Parathyroid adenoma (tissue), 2 donors: ENCODE measurements at regions not wholly inside any gene's neighbourhood (a gene's known extent, or its start where the extent isn't known, plus 50 kb on each side); places are given as distances from the start of the nearest gene placed in this dataset.

Source experiments
- H2AFZ ChIP-seq: fragments of 300-600 bp; sonication (generic); one replicate; pipeline ENCODE4 v1.7.0; 2017; ENCODE audit warnings: antibody characterized with exemption, mild to moderate bottlenecking
- H3K27ac ChIP-seq: fragments of 300-600 bp; sonication (generic); one replicate; pipeline ENCODE4 v1.7.0; 2017
- H3K27me3 ChIP-seq: fragments of 300-600 bp; sonication (generic); one replicate; pipeline ENCODE4 v1.7.0; 2017; ENCODE audit warnings: low read length; ENCODE audit not compliant: control insufficient read depth, insufficient read depth
- H3K36me3 ChIP-seq: fragments of 300-600 bp; sonication (generic); one replicate; pipeline ENCODE4 v1.7.0; 2017; ENCODE audit warnings: low read length; ENCODE audit not compliant: control insufficient read depth, insufficient read depth
- H3K4me1 ChIP-seq: fragments of 300-600 bp; sonication (generic); one replicate; pipeline ENCODE4 v1.7.0; 2017; ENCODE audit warnings: control low read depth
- H3K4me2 ChIP-seq: fragments of 300-600 bp; sonication (generic); one replicate; pipeline ENCODE4 v1.7.0; 2017; ENCODE audit warnings: low read length
- H3K4me3 ChIP-seq: fragments of 300-600 bp; sonication (generic); one replicate; pipeline ENCODE4 v1.7.0; 2017; ENCODE audit warnings: low read depth, low read length
- H3K79me2 ChIP-seq: fragments of 300-600 bp; sonication (generic); one replicate; pipeline ENCODE4 v1.7.0; 2017; ENCODE audit warnings: control low read depth
- H3K9ac ChIP-seq: fragments of 300-600 bp; sonication (generic); one replicate; pipeline ENCODE4 v1.7.0; 2017; ENCODE audit warnings: mild to moderate bottlenecking
- H3K9me3 ChIP-seq: fragments of 300-600 bp; sonication (generic); one replicate; pipeline ENCODE4 v1.7.0; 2017; ENCODE audit warnings: low read length; ENCODE audit not compliant: control insufficient read depth
- CTCF ChIP-seq: fragments of 300-600 bp; sonication (generic); IDR thresholded peaks from one replicate; pipeline ENCODE4 v1.7.0; 2017; ENCODE audit warnings: antibody characterized with exemption, mild to moderate bottlenecking
- donor health status: primary hyperparathyroidism.

- no peak overlapping the region for H2AFZ ChIP-seq
- no peaks in the 10 kb centered on the region for H3K27me3 ChIP-seq
- no peak for TF ChIP-seq CTCF
- peaks cover 78% of the 10 kb centered on the region for H3K79me2 ChIP-seq
- H3K4me3 ChIP-seq, result no peak overlapping the region
- no peaks in the 10 kb centered on the region for H3K9me3 ChIP-seq
- H3K27ac ChIP-seq, result no peak overlapping the region
- peaks cover 23% of the 10 kb centered on the region for H3K4me1 ChIP-seq
- no peaks in the 10 kb centered on the region for H3K36me3 ChIP-seq
- H3K4me2 ChIP-seq, result no peak overlapping the region
- H3K9ac ChIP-seq, result no peak overlapping the region
Measured at GRCh38 chr17:77327566-77328464, 187.0 kb downstream of the SEC14L1 start.

GRCh38 chr17:77328823-77329740 lies 188.3 kb downstream of the SEC14L1 start:
- Histone ChIP-seq H3K27me3 (no peaks in the 10 kb centered on the region), H3K4me1 (peaks cover 10% of the 10 kb centered on the region), H3K9ac (no peak overlapping the region), H3K4me3 (no peak overlapping the region), H3K4me2 (no peak overlapping the region), H3K27ac (no peak overlapping the region), H3K9me3 (no peaks in the 10 kb centered on the region), H3K36me3 (no peaks in the 10 kb centered on the region), H2AFZ (no peak overlapping the region), H3K79me2 (peaks cover 70% of the 10 kb centered on the region)
- no peak for TF ChIP-seq CTCF

GRCh38 chr17:77329741-77330531 lies 189.2 kb downstream of the SEC14L1 start:
- H3K4me3 ChIP-seq, result no peak overlapping the region
- H3K9me3 ChIP-seq, result no peaks in the 10 kb centered on the region
- H3K4me1 ChIP-seq, result peaks cover 6% of the 10 kb centered on the region
- no peak for TF ChIP-seq CTCF
- no peaks in the 10 kb centered on the region for H3K27me3 ChIP-seq
- no peak overlapping the region for H3K27ac ChIP-seq
- H3K9ac ChIP-seq, result no peak overlapping the region
- no peak overlapping the region for H3K4me2 ChIP-seq
- no peak overlapping the region for H2AFZ ChIP-seq
- H3K36me3 ChIP-seq, result no peaks in the 10 kb centered on the region
- H3K79me2 ChIP-seq, result peaks cover 67% of the 10 kb centered on the region

- Histone ChIP-seq H3K4me2 (no peak overlapping the region), H3K4me1 (peaks cover 6% of the 10 kb centered on the region), H3K27me3 (no peaks in the 10 kb centered on the region), H3K36me3 (no peaks in the 10 kb centered on the region), H3K79me2 (peaks cover 61% of the 10 kb centered on the region), H3K9ac (no peak overlapping the region), H3K27ac (no peak overlapping the region), H3K9me3 (no peaks in the 10 kb centered on the region), H3K4me3 (no peak overlapping the region), H2AFZ (no peak overlapping the region)
- no peak for TF ChIP-seq CTCF
Measured at GRCh38 chr17:77330602-77331081, 189.9 kb downstream of the SEC14L1 start.
